ENCODE measurements at regions not wholly inside any gene's neighbourhood (a gene's known extent, or its start where the extent isn't known, plus 50 kb on each side); places are given as distances from the start of the nearest gene placed in this dataset.

GRCh38 chr15:39260791-39261190, 320.1 kb upstream of the THBS1 start:
- Histone ChIP-seq H3K4me3 (ENCODE audit: extremely low read depth in 1 of 4, insufficient read depth in 2 of 4, low read depth in 3 of 4, low read length in 4 of 4) (no peak overlapping the region), H3K23ac (ENCODE audit: insufficient read length) (no peak overlapping the region), H3K27ac (ENCODE audit: low read depth, low read length) (no peak overlapping the region), H2BK5ac (ENCODE audit: low read depth, low read length) (no peak overlapping the region), H3K4ac (replicated peaks; ENCODE audit: insufficient read length, low read depth, low read length) (no peak overlapping the region), H4K91ac (replicated peaks; ENCODE audit: insufficient read length, low read length) (no peak overlapping the region), H3K36me3 (ENCODE audit: control insufficient read depth in 2 of 4, insufficient read depth in 4 of 4, low read length in 3 of 4) (no peaks in the 10 kb centered on the region), H2BK20ac (ENCODE audit: low read length) (no peak overlapping the region), H3K9ac (replicated peaks in 1 of 4; ENCODE audit: extremely low read depth in 1 of 4, low read depth in 3 of 4, low read length in 3 of 4) (no peak overlapping the region), H3K56ac (replicated peaks; ENCODE audit: insufficient read length, low read depth, low read length) (no peak overlapping the region), H4K20me1 (replicated peaks in 1 of 2; ENCODE audit: control insufficient read depth in 1 of 2, insufficient read depth in 2 of 2, low read length in 2 of 2) (no peaks in the 10 kb centered on the region), H4K5ac (ENCODE audit: insufficient read length, low read depth, low read length) (no peak overlapping the region), H4K8ac (ENCODE audit: extremely low read depth, insufficient read depth, low read length) (no peak overlapping the region), H3K4me1 (replicated peaks in 1 of 4; ENCODE audit: control insufficient read depth in 3 of 4, insufficient read depth in 4 of 4, low read length in 3 of 4) (no peaks in the 10 kb centered on the region), H3K79me1 (ENCODE audit: low read depth, low read length) (no peaks in the 10 kb centered on the region), H2AK5ac (ENCODE audit: low read depth, low read length) (no peak overlapping the region), H2BK12ac (ENCODE audit: low read depth, low read length) (no peak overlapping the region), H2AFZ (ENCODE audit: low read length) (no peak overlapping the region), H3K18ac (ENCODE audit: extremely low read depth, low read length) (no peak overlapping the region), H3K9me3 (ENCODE audit: insufficient read depth in 2 of 2, low read depth in 1 of 2, low read length in 1 of 2) (no peaks in the 10 kb centered on the region), H2BK15ac (ENCODE audit: low read length) (no peak overlapping the region), H3K79me2 (ENCODE audit: control insufficient read depth in 1 of 2, insufficient read depth in 2 of 2, low read length in 2 of 2) (no peaks in the 10 kb centered on the region), H3K23me2 (ENCODE audit: low read depth, low read length) (no peaks in the 10 kb centered on the region), H2BK120ac (replicated peaks; ENCODE audit: low read depth, low read length) (no peak overlapping the region), H3K14ac (ENCODE audit: insufficient read length) (no peak overlapping the region), H3K27me3 (replicated peaks in 1 of 4; ENCODE audit: control insufficient read depth in 3 of 4, extremely low read depth in 1 of 4, insufficient read depth in 3 of 4, low read length in 3 of 4) (no peaks in the 10 kb centered on the region), H3K4me2 (ENCODE audit: insufficient read depth in 1 of 2, low read depth in 2 of 2, low read length in 2 of 2) (no peak overlapping the region)
- POLR2A ChIA-PET (ENCODE audit: partially characterized antibody): interaction anchor here (0.6 kb wide), 1 partner anchor 51 kb away, joined by 3 read pairs; no protein-coding TSS in a partner anchor
- CTCF ChIA-PET (ENCODE audit: partially characterized antibody): interaction anchor here (0.8 kb wide), 2 partner anchors 10 to 569 kb away, joined by 3 to 4 read pairs; no protein-coding TSS in a partner anchor
- TF ChIP-seq SRF (IDR thresholded peaks at IDR 0.05; ENCODE audit: low read depth, low read length) (no peak), TAF1 (IDR thresholded peaks at IDR 0.05; ENCODE audit: low read depth, low read length) (no peak), E2F6 (IDR thresholded peaks at IDR 0.05) (no peak), SAP30 (IDR thresholded peaks at IDR 0.05; ENCODE audit: insufficient read depth, insufficient replicate concordance, low read length) (no peak), NRF1 (IDR thresholded peaks at IDR 0.05; ENCODE audit: low read depth, low read length) (no peak), SP1 (IDR thresholded peaks at IDR 0.05; ENCODE audit: low read depth, low read length) (no peak), SIX5 (IDR thresholded peaks at IDR 0.05; ENCODE audit: low read depth, low read length) (no peak), SP2 (IDR thresholded peaks at IDR 0.05; ENCODE audit: low read length) (no peak), JUND (IDR thresholded peaks at IDR 0.05; ENCODE audit: low read length) (no peak), ZNF274 (IDR thresholded peaks at IDR 0.05; ENCODE audit: borderline replicate concordance, extremely low read depth, low read length) (no peak), CBX8 (IDR thresholded peaks at IDR 0.05; ENCODE audit: borderline replicate concordance, low read depth, low read length) (no peak)
- DNase-seq (ENCODE audit: low read depth in 1 of 2, low spot score in 2 of 2) (no peak), FAIRE-seq (no peak)
